Keratinocyte (primary cell): ENCODE measurements at regions not wholly inside any gene's neighbourhood (a gene's known extent, or its start where the extent isn't known, plus 50 kb on each side); places are given as distances from the start of the nearest gene placed in this dataset.

ENCODE experiments used
- DNase-seq: peaks from one replicate; pipeline ENCODE4 v3.0.0-alpha.2; 2011; ENCODE audit warnings: low read depth, missing footprints, low spot score
- FAIRE-seq: peaks from 2 replicates; lab custom pipeline; 2011; peaks lifted over from hg19 to GRCh38; lab: Jason Lieb, UNC
- H2AFZ ChIP-seq: 2 replicates; pipeline ENCODE4 v1.6.0; 2012; ENCODE audit warnings: low read length, control low read depth, inconsistent platforms; ENCODE audit not compliant: control insufficient read depth
- H3K27ac ChIP-seq: 2 replicates; pipeline ENCODE4 v1.5.1; 2011; ENCODE audit warnings: low read length; ENCODE audit not compliant: control insufficient read depth, insufficient read depth
- H3K27me3 ChIP-seq: 3 replicates; pipeline ENCODE4 v1.6.0; 2011; ENCODE audit warnings: low read length; ENCODE audit not compliant: control insufficient read depth, insufficient read depth; ENCODE audit errors: extremely low read depth
- H3K36me3 ChIP-seq, 2 experiments: 2 replicates in 1 of 2; 3 replicates in 1 of 2; pipeline ENCODE4 v1.5.1; 2011; ENCODE audit warnings: low read length in 2 of 2, mild to moderate bottlenecking in 1 of 2; ENCODE audit not compliant: control insufficient read depth in 2 of 2, insufficient read depth in 2 of 2; ENCODE audit errors: extremely low read depth in 1 of 2
- H3K4me1 ChIP-seq: 3 replicates; pipeline ENCODE4 v1.5.1; 2011; ENCODE audit warnings: low read length; ENCODE audit not compliant: control insufficient read depth, insufficient read depth; ENCODE audit errors: extremely low read depth
- H3K4me2 ChIP-seq: 3 replicates; pipeline ENCODE4 v1.6.0; 2011; ENCODE audit warnings: low read depth, low read length; ENCODE audit not compliant: control insufficient read depth, insufficient read depth; ENCODE audit errors: extremely low read depth
- H3K4me3 ChIP-seq, 3 experiments: fragments of 200-600 bp in 1 of 3; sonication (generic) in 1 of 3; 2 replicates in 2 of 3; 3 replicates in 1 of 3; pipeline ENCODE4 v1.5.1; 2011 to 2016; ENCODE audit warnings: low read length in 3 of 3, mild to moderate bottlenecking in 3 of 3, control low read depth in 2 of 3, inconsistent platforms in 1 of 3, low read depth in 1 of 3, mixed read lengths in 1 of 3, mixed run types in 1 of 3, moderate library complexity in 1 of 3; ENCODE audit not compliant: control insufficient read depth in 2 of 3, insufficient read depth in 2 of 3; ENCODE audit errors: extremely low read depth in 1 of 3
- H3K79me2 ChIP-seq: 2 replicates; pipeline ENCODE4 v1.6.0; 2012; ENCODE audit warnings: low read length; ENCODE audit not compliant: control insufficient read depth, insufficient read depth
- H3K9ac ChIP-seq: 3 replicates; pipeline ENCODE4 v1.6.0; 2011; ENCODE audit warnings: low read length; ENCODE audit not compliant: control insufficient read depth, insufficient read depth; ENCODE audit errors: extremely low read depth
- H3K9me1 ChIP-seq: 3 replicates; pipeline ENCODE4 v1.6.0; 2011; ENCODE audit warnings: low read length; ENCODE audit not compliant: control insufficient read depth, insufficient read depth; ENCODE audit errors: extremely low read depth
- H3K9me3 ChIP-seq: 2 replicates; pipeline ENCODE4 v1.5.1; 2012; ENCODE audit warnings: low read depth, low read length; ENCODE audit not compliant: control insufficient read depth
- H4K20me1 ChIP-seq: 3 replicates; pipeline ENCODE4 v1.6.0; 2011; ENCODE audit warnings: low read length; ENCODE audit not compliant: control insufficient read depth, insufficient read depth; ENCODE audit errors: extremely low read depth
- CTCF ChIP-seq, 3 experiments: IDR thresholded peaks in 1 of 3; conservative IDR thresholded peaks in 1 of 3; optimal IDR thresholded peaks in 1 of 3; 2 replicates in 2 of 3; 3 replicates in 1 of 3; pipeline versions ENCODE3 to v1.5.1; 2011; ENCODE audit warnings: low read length in 3 of 3, mild to moderate bottlenecking in 3 of 3, moderate library complexity in 2 of 3, control low read depth in 1 of 3, inconsistent platforms in 1 of 3; ENCODE audit not compliant: insufficient read depth in 2 of 3; ENCODE audit errors: extremely low read depth in 1 of 3
- EZH2 ChIP-seq: IDR thresholded peaks from one replicate; pipeline ENCODE4 v1.6.1; 2012; ENCODE audit warnings: inconsistent platforms, mild to moderate bottlenecking, low read length, moderate library complexity
- dilution Hi-C: fragments of 300-500 bp; cut with MboI; formaldehyde crosslinking; loops from one replicate; pipeline ENCODE4 v1.7.0; 2020; ENCODE audit warnings: low sequenced_read_pairs; ENCODE audit not compliant: extremely low pct_ligation_motif_present

DNA sequence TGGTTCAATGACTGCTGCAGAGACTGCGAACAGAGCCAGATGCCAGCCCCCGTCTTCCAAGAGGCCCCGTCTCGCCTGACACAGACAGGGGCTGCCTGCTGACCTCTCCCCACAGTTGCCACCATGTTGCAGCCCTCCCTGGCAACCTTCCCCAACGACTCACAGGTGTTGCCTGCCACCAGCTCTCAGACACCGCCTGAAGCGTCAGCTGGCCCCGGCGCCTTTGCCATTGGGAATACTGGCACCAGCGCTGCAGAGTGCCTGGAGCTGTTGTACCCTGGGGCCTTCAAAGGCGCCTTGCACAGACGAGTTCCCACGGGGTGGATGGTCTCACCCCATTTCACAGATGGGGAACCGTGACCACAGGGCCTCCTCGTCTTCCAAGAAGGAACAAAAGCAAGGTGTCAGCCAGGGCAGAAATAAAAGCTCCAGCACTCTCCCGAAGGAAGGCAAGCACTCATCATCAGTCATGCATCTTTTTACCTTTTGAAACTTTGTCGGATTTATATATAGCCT, 167.0 kb downstream of the ADSS2 start:
- no peak overlapping the region for H3K27ac ChIP-seq
- H4K20me1 ChIP-seq = no peaks in the 10 kb centered on the region
- no peak for TF ChIP-seq EZH2
- no peak for TF ChIP-seq CTCF (optimal IDR thresholded peaks at IDR 0.05 in 1 of 3, IDR thresholded peaks at IDR 0.05 in 1 of 3, conservative IDR thresholded peaks at IDR 0.05 in 1 of 3; ENCODE audit: extremely low read depth in 1 of 3, insufficient read depth in 2 of 3, low read length in 3 of 3)
- no peak overlapping the region for H3K4me2 ChIP-seq
- H3K9me3 ChIP-seq = no peaks in the 10 kb centered on the region
- DNase-seq (no peak), FAIRE-seq (no peak)
- no peaks in the 10 kb centered on the region for H3K9me1 ChIP-seq
- H3K27me3 ChIP-seq = no peaks in the 10 kb centered on the region
- no peaks in the 10 kb centered on the region for H3K4me1 ChIP-seq
- H3K9ac ChIP-seq = no peak overlapping the region
- dilution Hi-C loops = no loop called here
- H2AFZ ChIP-seq = no peak overlapping the region
- no peaks in the 10 kb centered on the region for H3K36me3 ChIP-seq
- no peaks in the 10 kb centered on the region for H3K79me2 ChIP-seq
- H3K4me3 ChIP-seq = no peak overlapping the region

GRCh38 chr1:244286341-244286740, 165.4 kb downstream of the ADSS2 start:
- H3K27me3 ChIP-seq = no peaks in the 10 kb centered on the region
- no peak overlapping the region for H3K27ac ChIP-seq
- no peaks in the 10 kb centered on the region for H3K36me3 ChIP-seq
- no peak overlapping the region for H3K4me2 ChIP-seq
- FAIRE-seq (no peak), DNase-seq (no peak)
- H3K4me1 ChIP-seq = no peaks in the 10 kb centered on the region
- no peaks in the 10 kb centered on the region for H3K79me2 ChIP-seq
- no peak overlapping the region for H2AFZ ChIP-seq
- no peaks in the 10 kb centered on the region for H3K9me1 ChIP-seq
- H3K4me3 ChIP-seq = no peak overlapping the region
- no peaks in the 10 kb centered on the region for H3K9me3 ChIP-seq
- dilution Hi-C loops = no loop called here
- H4K20me1 ChIP-seq = no peaks in the 10 kb centered on the region
- no peak overlapping the region for H3K9ac ChIP-seq
- TF ChIP-seq EZH2 = no peak

GRCh38 chr1:244287726-244288125, 164.0 kb downstream of the ADSS2 start:
- dilution Hi-C loops = no loop called here
- Histone ChIP-seq H3K4me2 (no peak overlapping the region), H2AFZ (no peak overlapping the region), H3K9ac (no peak overlapping the region), H3K36me3 (no peaks in the 10 kb centered on the region), H3K9me3 (no peaks in the 10 kb centered on the region), H3K9me1 (no peaks in the 10 kb centered on the region), H3K27ac (no peak overlapping the region), H3K79me2 (no peaks in the 10 kb centered on the region), H3K4me3 (no peak overlapping the region), H4K20me1 (no peaks in the 10 kb centered on the region), H3K27me3 (no peaks in the 10 kb centered on the region), H3K4me1 (no peaks in the 10 kb centered on the region)
- FAIRE-seq = no peak
- TF ChIP-seq EZH2 = no peak
- TF ChIP-seq CTCF (optimal IDR thresholded peaks at IDR 0.05 in 1 of 3, IDR thresholded peaks at IDR 0.05 in 1 of 3, conservative IDR thresholded peaks at IDR 0.05 in 1 of 3; ENCODE audit: extremely low read depth in 1 of 3, insufficient read depth in 2 of 3, low read length in 3 of 3) = no peak
- no peak for DNase-seq
